BE2C (cell line): ENCODE measurements at regions not wholly inside any gene's neighbourhood (a gene's known extent, or its start where the extent isn't known, plus 50 kb on each side); places are given as distances from the start of the nearest gene placed in this dataset.

Source experiments
- DNase-seq: peaks from one replicate; pipeline ENCODE4 v3.0.0-alpha.2; 2020
- H3K27me3 ChIP-seq: fragments of 250-450 bp; sonication (Bioruptor Pico); 2 replicates; pipeline ENCODE4 v1.5.1; 2020; ENCODE audit warnings: mild to moderate bottlenecking
- H3K36me3 ChIP-seq: fragments of 250-450 bp; sonication (Bioruptor Pico); 2 replicates; pipeline ENCODE4 v1.5.1; 2020; ENCODE audit warnings: mild to moderate bottlenecking
- H3K4me1 ChIP-seq: fragments of 250-450 bp; sonication (Bioruptor Pico); 2 replicates; pipeline ENCODE4 v1.5.1; 2020
- H3K4me3 ChIP-seq: 2 replicates; pipeline ENCODE4 v1.5.1; 2011; ENCODE audit warnings: low read depth, low read length
- H3K9me3 ChIP-seq: fragments of 250-450 bp; sonication (Bioruptor Pico); 2 replicates; pipeline ENCODE4 v1.5.1; 2020
- TF ChIP-seq, protein P1 (sequence below): IDR thresholded peaks from 2 replicates; pipeline ENCODE4 v1.5.1; 2012; ENCODE audit warnings: mild to moderate bottlenecking, low read depth, low read length

DNA sequence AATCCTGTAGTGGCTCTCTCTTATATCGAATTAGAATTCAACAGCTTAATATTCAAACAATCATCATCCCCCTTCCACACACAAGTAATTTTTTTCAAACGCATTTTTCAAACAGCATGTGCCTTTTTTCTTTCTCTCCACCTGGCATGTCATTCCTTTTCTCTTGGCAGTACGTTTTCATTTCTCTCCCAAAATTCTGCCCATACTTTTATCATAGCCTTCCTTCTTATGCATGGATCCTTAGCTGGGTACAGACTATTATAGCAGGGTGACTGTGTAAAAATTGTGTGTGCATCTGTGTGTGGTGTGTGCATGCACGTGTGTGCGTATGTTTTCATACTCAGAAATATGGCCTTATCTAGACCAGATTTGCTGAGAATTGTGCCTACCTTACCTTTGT is 184.3 kb downstream of the ZC3H11B start:
- Histone ChIP-seq H3K36me3 (no peaks in the 10 kb centered on the region), H3K4me3 (no peak overlapping the region), H3K9me3 (no peaks in the 10 kb centered on the region), H3K4me1 (no peaks in the 10 kb centered on the region), H3K27me3 (no peaks in the 10 kb centered on the region)
- no peak for DNase-seq
- TF ChIP-seq, protein P1, sequence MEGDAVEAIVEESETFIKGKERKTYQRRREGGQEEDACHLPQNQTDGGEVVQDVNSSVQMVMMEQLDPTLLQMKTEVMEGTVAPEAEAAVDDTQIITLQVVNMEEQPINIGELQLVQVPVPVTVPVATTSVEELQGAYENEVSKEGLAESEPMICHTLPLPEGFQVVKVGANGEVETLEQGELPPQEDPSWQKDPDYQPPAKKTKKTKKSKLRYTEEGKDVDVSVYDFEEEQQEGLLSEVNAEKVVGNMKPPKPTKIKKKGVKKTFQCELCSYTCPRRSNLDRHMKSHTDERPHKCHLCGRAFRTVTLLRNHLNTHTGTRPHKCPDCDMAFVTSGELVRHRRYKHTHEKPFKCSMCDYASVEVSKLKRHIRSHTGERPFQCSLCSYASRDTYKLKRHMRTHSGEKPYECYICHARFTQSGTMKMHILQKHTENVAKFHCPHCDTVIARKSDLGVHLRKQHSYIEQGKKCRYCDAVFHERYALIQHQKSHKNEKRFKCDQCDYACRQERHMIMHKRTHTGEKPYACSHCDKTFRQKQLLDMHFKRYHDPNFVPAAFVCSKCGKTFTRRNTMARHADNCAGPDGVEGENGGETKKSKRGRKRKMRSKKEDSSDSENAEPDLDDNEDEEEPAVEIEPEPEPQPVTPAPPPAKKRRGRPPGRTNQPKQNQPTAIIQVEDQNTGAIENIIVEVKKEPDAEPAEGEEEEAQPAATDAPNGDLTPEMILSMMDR = no peak

DNA sequence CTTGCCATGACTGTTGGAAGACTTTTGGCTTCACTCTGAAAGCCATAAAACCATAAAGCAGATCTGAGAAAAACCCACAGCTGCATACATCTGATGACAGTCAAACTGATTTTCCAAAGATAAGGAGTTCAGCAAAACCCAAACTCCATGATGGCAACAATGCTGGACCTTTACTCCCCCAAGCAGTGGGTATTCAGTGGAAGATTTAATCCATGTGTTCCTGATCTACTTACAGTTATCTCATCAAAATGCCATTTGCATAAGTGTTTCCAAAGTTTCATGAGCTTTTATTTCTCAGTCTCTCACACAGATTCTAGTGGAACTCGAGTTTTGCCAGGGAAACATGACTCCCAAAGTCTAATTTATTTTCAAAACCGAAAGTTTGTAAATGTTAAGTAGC is 184.9 kb downstream of the ZC3H11B start:
- Histone ChIP-seq H3K36me3 (no peaks in the 10 kb centered on the region), H3K4me3 (no peak overlapping the region), H3K27me3 (no peaks in the 10 kb centered on the region), H3K9me3 (no peaks in the 10 kb centered on the region), H3K4me1 (no peaks in the 10 kb centered on the region)
- DNase-seq = no peak
- TF ChIP-seq, protein P1 = no peak

DNA sequence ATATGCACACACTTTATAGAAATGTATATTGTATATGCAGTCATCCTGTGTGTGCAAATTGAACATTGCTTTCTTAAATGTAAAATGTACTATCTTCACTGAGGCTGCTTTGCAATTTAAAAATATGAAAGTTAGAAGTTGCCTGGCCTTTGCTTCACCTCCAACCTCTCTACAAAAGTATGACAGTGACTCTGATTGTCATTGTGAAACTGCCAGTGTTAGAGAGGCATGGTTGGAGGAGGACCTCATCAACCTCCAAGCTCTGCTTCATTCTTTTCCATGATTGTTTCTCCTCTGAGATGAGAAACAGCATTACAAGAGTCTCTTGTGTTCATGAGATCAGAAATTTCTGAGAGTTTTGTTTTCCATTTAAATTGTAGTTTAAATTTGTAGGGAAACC is 185.5 kb downstream of the ZC3H11B start:
- Histone ChIP-seq H3K36me3 (no peaks in the 10 kb centered on the region), H3K9me3 (no peaks in the 10 kb centered on the region), H3K4me1 (no peaks in the 10 kb centered on the region), H3K4me3 (no peak overlapping the region), H3K27me3 (no peaks in the 10 kb centered on the region)
- TF ChIP-seq, protein P1 = no peak
- DNase-seq = no peak

DNA sequence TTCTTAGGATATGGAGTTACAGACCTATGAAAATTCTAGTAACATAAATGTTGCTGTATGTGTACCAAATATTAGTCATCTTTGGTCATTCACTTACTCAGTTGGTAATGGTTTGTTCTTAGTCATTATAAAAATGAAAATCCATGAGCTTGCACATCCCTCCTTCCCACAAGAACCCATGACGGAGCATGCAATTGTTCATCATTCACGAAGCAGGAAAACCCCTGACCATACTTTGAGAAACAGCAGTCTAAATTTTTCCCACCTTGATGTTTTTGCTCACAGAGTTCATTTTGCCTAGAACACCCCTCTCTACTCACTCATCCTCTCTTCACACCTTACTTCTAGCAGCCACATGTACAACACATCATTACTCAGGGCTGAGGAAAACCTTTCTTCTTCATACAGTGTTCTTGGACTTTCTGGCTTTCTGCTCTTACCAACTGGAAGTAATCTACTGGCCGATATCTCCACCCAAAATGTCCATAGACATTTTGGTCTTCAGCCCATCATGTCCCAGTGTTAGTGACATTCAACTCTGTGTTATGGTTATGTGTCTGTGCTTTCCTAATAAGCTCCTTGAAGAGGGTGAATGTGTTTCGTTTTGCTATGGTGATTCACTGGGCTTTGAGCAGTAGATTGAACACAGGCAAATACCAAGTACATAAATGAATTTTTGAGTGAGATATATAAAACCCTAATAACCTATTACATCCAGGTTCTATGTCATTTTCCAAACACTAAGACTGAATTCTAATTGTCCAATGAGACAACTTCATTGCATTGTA is 189.9 kb downstream of the ZC3H11B start:
- no peaks in the 10 kb centered on the region for H3K27me3 ChIP-seq
- no peak for DNase-seq
- no peaks in the 10 kb centered on the region for H3K4me1 ChIP-seq
- H3K9me3 ChIP-seq = no peaks in the 10 kb centered on the region
- no peak overlapping the region for H3K4me3 ChIP-seq
- TF ChIP-seq, protein P1 = no peak
- H3K36me3 ChIP-seq = no peaks in the 10 kb centered on the region

DNA sequence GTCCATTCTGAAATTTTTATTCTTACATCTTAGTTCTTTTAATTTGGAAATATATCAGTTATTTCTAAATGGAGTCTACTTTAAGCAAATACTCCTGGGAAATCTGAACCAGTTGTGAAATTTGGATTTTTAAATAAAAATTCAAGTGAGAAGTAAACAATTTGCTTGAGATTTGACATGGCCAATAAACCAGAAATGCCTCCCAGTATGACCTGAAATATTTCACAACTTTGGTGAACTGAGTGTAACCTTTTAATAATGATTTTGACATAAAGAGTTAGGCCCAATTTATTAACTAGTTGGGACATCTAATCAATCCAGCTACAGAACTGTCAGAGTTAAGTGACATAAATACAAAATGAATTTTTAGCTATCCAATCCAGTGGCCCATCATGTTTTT is 192.0 kb downstream of the ZC3H11B start:
- TF ChIP-seq, protein P1 = no peak
- no peaks in the 10 kb centered on the region for H3K36me3 ChIP-seq
- H3K4me1 ChIP-seq = no peaks in the 10 kb centered on the region
- no peaks in the 10 kb centered on the region for H3K9me3 ChIP-seq
- no peak for DNase-seq
- H3K27me3 ChIP-seq = no peaks in the 10 kb centered on the region
- no peak overlapping the region for H3K4me3 ChIP-seq

DNA sequence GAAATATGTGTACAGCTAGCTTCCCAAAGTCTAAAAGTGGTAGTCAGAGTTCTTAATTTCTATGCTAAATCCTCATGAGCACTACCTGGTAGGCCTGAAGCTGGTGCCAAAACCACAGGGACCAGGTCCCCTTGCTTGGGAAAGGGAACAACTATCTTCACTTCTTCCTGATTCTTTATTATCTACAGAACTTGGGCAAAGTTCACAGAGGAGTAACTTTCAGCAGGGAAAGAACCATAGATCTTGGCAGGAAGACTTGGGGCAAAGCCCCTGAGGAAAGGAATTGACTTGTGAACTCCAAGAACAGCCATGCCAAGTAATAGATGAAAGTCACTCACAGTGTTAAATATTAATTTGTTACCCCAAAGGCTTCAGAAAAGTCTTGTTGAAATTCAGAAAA is 193.0 kb downstream of the ZC3H11B start:
- Histone ChIP-seq H3K4me1 (no peaks in the 10 kb centered on the region), H3K27me3 (no peaks in the 10 kb centered on the region), H3K36me3 (no peaks in the 10 kb centered on the region), H3K9me3 (no peaks in the 10 kb centered on the region), H3K4me3 (no peak overlapping the region)
- TF ChIP-seq, protein P1 = no peak
- no peak for DNase-seq
